GM23248 (cell line): ENCODE measurements at regions not wholly inside any gene's neighbourhood (a gene's known extent, or its start where the extent isn't known, plus 50 kb on each side); places are given as distances from the start of the nearest gene placed in this dataset.

Experiments used
- EZH2 ChIP-seq: fragments of 200-600 bp; sonication (generic); IDR thresholded peaks from 2 replicates; pipeline ENCODE4 v1.6.1; 2018; ENCODE audit warnings: antibody characterized with exemption, mild to moderate bottlenecking; ENCODE audit not compliant: insufficient read depth, poor library complexity, severe bottlenecking
- EZH2phosphoT487 ChIP-seq: fragments of 200-600 bp; sonication (generic); IDR thresholded peaks from 2 replicates; pipeline ENCODE4 v1.6.1; 2018; ENCODE audit warnings: antibody characterized with exemption, moderate library complexity, mild to moderate bottlenecking, low read depth; ENCODE audit not compliant: insufficient read depth

- TF ChIP-seq EZH2 = no peak
- TF ChIP-seq EZH2phosphoT487 = no peak
Observed at GRCh38 chr5:96218653-96219052, 214.4 kb downstream of the PCSK1 start.
